ENCODE measurements at regions not wholly inside any gene's neighbourhood (a gene's known extent, or its start where the extent isn't known, plus 50 kb on each side); places are given as distances from the start of the nearest gene placed in this dataset.
A peak's percentile ranks its signal among the peaks of the same experiment; 100 is the strongest.

DNA sequence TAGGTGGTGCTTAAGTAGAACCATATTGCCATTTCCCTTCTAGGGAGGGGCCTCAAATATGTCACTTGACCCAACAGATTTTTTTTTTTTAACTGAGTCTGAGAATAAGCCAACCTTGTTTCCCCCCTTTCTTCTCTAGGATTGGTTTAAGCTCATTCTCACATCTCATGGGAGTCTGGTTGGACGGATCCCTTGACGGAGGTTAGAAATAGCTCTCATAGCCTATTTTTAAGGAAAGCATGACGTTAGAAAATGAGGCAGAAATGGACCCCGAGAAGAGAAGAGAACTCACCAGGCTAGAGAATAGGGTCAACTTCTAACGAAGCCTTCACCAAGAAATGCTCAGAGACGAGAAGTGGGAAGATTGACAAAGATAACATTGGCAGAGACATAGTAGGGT lies 95.1 kb upstream of the ZFHX3 start:
- H3K4me3 ChIP-seq, result peak overlapping the region in 1 of 8 donors; percentile 27
- H3K36me3 ChIP-seq, result no peaks in the 10 kb centered on the region
- WGBS, 5 donors, result 81 to 84% (median 82%) methylated on average over 6 of the region's 6 CpGs
- intact Hi-C loops (cut with DNase I; ENCODE audit: low total_unique reads), result no loop called here
- no peaks in the 10 kb centered on the region for H3K4me1 ChIP-seq
- no peaks in the 10 kb centered on the region for H3K27me3 ChIP-seq (replicated peaks in 1 of 7)
- H3K9me3 ChIP-seq, result no peaks in the 10 kb centered on the region
- TF ChIP-seq POLR2A (IDR thresholded peaks at IDR 0.05) (no peak), POLR2AphosphoS5 (IDR thresholded peaks at IDR 0.05) (no peak)
- TF ChIP-seq, protein P1, sequence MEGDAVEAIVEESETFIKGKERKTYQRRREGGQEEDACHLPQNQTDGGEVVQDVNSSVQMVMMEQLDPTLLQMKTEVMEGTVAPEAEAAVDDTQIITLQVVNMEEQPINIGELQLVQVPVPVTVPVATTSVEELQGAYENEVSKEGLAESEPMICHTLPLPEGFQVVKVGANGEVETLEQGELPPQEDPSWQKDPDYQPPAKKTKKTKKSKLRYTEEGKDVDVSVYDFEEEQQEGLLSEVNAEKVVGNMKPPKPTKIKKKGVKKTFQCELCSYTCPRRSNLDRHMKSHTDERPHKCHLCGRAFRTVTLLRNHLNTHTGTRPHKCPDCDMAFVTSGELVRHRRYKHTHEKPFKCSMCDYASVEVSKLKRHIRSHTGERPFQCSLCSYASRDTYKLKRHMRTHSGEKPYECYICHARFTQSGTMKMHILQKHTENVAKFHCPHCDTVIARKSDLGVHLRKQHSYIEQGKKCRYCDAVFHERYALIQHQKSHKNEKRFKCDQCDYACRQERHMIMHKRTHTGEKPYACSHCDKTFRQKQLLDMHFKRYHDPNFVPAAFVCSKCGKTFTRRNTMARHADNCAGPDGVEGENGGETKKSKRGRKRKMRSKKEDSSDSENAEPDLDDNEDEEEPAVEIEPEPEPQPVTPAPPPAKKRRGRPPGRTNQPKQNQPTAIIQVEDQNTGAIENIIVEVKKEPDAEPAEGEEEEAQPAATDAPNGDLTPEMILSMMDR (IDR thresholded peaks at IDR 0.05 in 8 of 11, conservative IDR thresholded peaks at IDR 0.05 in 3 of 11), result no peak
- no peak overlapping the region for H3K27ac ChIP-seq
- no peak for DNase-seq

DNA sequence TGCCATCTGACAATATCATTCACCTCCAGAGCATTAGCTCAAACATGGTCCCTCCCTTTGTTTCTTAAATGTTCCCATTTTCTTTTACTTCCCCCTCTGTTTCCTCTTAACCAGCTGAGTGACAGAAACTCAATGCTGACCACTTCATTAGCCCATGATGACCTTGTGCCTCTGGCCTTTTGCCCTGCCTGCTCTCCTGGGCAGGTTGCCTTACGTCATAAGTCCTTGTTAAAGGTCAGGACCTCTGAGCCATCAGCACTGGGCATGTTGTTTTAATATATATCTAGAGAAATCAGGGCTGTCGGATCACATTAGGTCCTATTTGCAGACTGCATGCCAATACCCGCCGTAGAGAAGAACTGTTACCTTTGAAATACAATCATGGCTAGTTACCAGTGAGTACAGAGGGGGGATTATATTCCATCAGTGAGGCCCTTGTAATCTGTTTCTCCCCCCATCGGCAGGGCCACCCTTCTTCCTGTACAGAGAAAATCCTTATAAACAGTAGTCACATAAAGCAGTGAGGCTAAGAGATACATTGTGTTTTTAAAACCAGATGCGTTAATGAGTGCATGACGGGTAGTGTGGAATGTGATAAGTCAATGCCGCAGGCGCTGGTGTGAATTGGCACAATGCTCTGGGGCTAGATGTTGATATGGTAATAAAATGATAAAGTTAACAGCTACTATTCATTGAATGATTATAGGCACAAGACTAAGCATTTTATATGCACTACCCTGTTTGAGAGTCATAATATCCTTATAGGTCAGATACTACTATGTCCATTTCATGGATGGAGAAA lies 94.3 kb upstream of the ZFHX3 start:
- WGBS, 5 donors, result 84 to 92% (median 89%) methylated on average over 9 of the region's 9 CpGs
- TF ChIP-seq POLR2AphosphoS5 (IDR thresholded peaks at IDR 0.05), result peak in 1 of 3 donors; percentile 14
- TF ChIP-seq POLR2A (IDR thresholded peaks at IDR 0.05), result no peak
- TF ChIP-seq, protein P1 (IDR thresholded peaks at IDR 0.05 in 8 of 11, conservative IDR thresholded peaks at IDR 0.05 in 3 of 11), result no peak
- H3K27ac ChIP-seq, result peak overlapping the region in 1 of 8 donors; percentile 31
- H3K4me3 ChIP-seq, result no peak overlapping the region
- H3K4me1 ChIP-seq, result no peaks in the 10 kb centered on the region
- no peaks in the 10 kb centered on the region for H3K9me3 ChIP-seq
- no peak for DNase-seq
- intact Hi-C loops (cut with DNase I; ENCODE audit: low total_unique reads), result no loop called here
- no peaks in the 10 kb centered on the region for H3K36me3 ChIP-seq
- no peaks in the 10 kb centered on the region for H3K27me3 ChIP-seq (replicated peaks in 1 of 7)

DNA sequence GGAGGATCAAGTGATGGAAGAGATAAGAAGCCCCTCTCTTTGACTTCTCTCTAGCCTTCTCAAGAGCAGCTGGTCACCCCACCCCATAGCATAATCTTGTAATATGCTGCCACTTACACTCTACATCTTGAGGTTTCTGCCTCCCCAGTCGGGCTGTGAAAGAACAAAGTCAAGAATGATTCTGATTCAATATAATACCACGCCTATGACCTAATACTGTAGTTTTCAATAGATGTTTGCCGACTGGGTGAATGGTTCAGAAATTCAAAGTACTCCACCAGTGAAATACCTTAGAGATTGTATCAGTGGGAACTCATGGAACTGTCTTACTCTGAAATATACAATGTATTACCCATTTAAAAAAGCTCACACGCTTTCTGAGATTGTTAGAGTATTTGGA lies 93.0 kb upstream of the ZFHX3 start:
- H3K27me3 ChIP-seq (replicated peaks in 1 of 7), result no peaks in the 10 kb centered on the region
- H3K4me3 ChIP-seq, result no peak overlapping the region
- no peak for DNase-seq
- H3K27ac ChIP-seq, result no peak overlapping the region
- H3K9me3 ChIP-seq, result no peaks in the 10 kb centered on the region
- no peak for TF ChIP-seq POLR2A (IDR thresholded peaks at IDR 0.05)
- TF ChIP-seq POLR2AphosphoS5 (IDR thresholded peaks at IDR 0.05), result no peak
- TF ChIP-seq, protein P1 (IDR thresholded peaks at IDR 0.05 in 8 of 11, conservative IDR thresholded peaks at IDR 0.05 in 3 of 11), result no peak
- no peaks in the 10 kb centered on the region for H3K4me1 ChIP-seq
- no peaks in the 10 kb centered on the region for H3K36me3 ChIP-seq
- WGBS, 5 donors, result 85 to 96% (median 88%) methylated on average over 4 of the region's 4 CpGs
- intact Hi-C loops (cut with DNase I; ENCODE audit: low total_unique reads), result no loop called here

DNA sequence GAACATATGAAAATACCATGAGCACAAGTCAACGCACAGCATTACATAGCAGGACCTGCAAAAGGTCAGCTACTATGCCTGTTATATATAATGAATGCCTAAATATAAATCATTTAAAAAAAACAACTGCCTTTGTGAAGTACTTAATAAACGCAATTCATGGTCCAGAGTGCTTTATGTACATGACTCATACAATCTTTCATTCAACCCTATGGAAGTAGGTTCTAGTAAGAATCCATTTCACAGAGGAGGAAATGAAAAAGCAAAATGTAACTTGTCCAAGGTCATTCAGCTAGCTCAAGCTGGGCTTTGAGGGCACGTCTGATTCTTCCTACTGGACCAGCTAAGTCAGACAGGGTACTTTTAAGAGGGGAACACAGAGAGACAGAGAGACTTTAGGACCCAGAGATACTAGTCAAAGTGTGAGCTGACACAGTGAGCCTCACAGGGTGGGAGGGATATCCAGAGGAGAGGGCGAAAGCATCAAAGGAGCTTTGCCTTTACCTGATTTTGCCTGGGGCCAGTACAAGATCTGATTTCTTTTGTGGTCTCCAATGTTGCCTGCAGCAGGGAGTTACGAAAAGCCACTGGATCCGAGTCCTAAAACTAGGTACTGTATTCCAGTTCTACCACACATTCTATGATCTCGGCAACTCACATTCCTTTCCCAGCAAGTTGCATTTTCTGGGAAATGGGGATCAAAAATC lies 83.4 kb upstream of the ZFHX3 start:
- no peak overlapping the region for H3K4me3 ChIP-seq
- H3K4me1 ChIP-seq, result peaks cover 0 to 7% (median 0%) of the 10 kb centered on the region in 6 donors
- no peak overlapping the region for H3K27ac ChIP-seq
- H3K36me3 ChIP-seq, result no peaks in the 10 kb centered on the region
- H3K27me3 ChIP-seq (replicated peaks in 1 of 7), result no peaks in the 10 kb centered on the region
- peaks cover 0 to 5% (median 0%) of the 10 kb centered on the region in 8 donors for H3K9me3 ChIP-seq
- no peak for DNase-seq
- intact Hi-C loops (cut with DNase I; ENCODE audit: low total_unique reads), result no loop called here
- 76 to 88% (median 80%) methylated on average over 7 of the region's 7 CpGs for WGBS, 5 donors
- TF ChIP-seq POLR2A (IDR thresholded peaks at IDR 0.05) (no peak), POLR2AphosphoS5 (IDR thresholded peaks at IDR 0.05) (no peak)
- TF ChIP-seq, protein P1 (IDR thresholded peaks at IDR 0.05 in 8 of 11, conservative IDR thresholded peaks at IDR 0.05 in 3 of 11), result no peak

All from spleen (tissue), 11 donors.